ENCODE measurements at regions not wholly inside any gene's neighbourhood (a gene's known extent, or its start where the extent isn't known, plus 50 kb on each side); places are given as distances from the start of the nearest gene placed in this dataset.

GRCh38 chr1:209256766-209257350, 326.7 kb upstream of the CAMK1G start:
- TF ChIP-seq EZH2 (IDR thresholded peaks at IDR 0.05; ENCODE audit: borderline replicate concordance, low read depth, low read length, severe bottlenecking) = no peak
- TF ChIP-seq, protein P1, sequence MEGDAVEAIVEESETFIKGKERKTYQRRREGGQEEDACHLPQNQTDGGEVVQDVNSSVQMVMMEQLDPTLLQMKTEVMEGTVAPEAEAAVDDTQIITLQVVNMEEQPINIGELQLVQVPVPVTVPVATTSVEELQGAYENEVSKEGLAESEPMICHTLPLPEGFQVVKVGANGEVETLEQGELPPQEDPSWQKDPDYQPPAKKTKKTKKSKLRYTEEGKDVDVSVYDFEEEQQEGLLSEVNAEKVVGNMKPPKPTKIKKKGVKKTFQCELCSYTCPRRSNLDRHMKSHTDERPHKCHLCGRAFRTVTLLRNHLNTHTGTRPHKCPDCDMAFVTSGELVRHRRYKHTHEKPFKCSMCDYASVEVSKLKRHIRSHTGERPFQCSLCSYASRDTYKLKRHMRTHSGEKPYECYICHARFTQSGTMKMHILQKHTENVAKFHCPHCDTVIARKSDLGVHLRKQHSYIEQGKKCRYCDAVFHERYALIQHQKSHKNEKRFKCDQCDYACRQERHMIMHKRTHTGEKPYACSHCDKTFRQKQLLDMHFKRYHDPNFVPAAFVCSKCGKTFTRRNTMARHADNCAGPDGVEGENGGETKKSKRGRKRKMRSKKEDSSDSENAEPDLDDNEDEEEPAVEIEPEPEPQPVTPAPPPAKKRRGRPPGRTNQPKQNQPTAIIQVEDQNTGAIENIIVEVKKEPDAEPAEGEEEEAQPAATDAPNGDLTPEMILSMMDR (IDR thresholded peaks at IDR 0.05; ENCODE audit: borderline replicate concordance, extremely low read depth, low read length, poor library complexity, severe bottlenecking) = no peak
- Histone ChIP-seq H3K4me3 (ENCODE audit: low read depth in 1 of 2, low read length in 2 of 2) (no peak overlapping the region), H3K27ac (ENCODE audit: low read length) (no peak overlapping the region), H2AFZ (ENCODE audit: low read depth, low read length) (no peak overlapping the region), H4K20me1 (ENCODE audit: insufficient read depth, low read length) (no peaks in the 10 kb centered on the region), H3K36me3 (ENCODE audit: insufficient read depth, low read length) (no peaks in the 10 kb centered on the region), H3K9me3 (ENCODE audit: insufficient read depth, low read length, severe bottlenecking) (peaks cover 24% of the 10 kb centered on the region), H3K79me2 (ENCODE audit: insufficient read depth, low read length) (no peaks in the 10 kb centered on the region), H3K4me2 (ENCODE audit: insufficient read depth, low read length) (no peak overlapping the region), H3K4me1 (ENCODE audit: insufficient read depth, low read length) (no peaks in the 10 kb centered on the region), H3K9ac (ENCODE audit: low read depth, low read length) (no peak overlapping the region), H3K27me3 (ENCODE audit: insufficient read depth, low read length, poor library complexity) (no peaks in the 10 kb centered on the region)
- no peak for DNase-seq
- peak; percentile 35; the same call in 1 of the 3 replicates for ATAC-seq (ENCODE audit: insufficient read depth, low read depth)

GRCh38 chr1:209257454-209257853, 326.1 kb upstream of the CAMK1G start:
- no peak overlapping the region for H3K4me3 ChIP-seq (ENCODE audit: low read depth in 1 of 2, low read length in 2 of 2)
- H3K27me3 ChIP-seq (ENCODE audit: insufficient read depth, low read length, poor library complexity) = no peaks in the 10 kb centered on the region
- no peak overlapping the region for H2AFZ ChIP-seq (ENCODE audit: low read depth, low read length)
- no peaks in the 10 kb centered on the region for H3K4me1 ChIP-seq (ENCODE audit: insufficient read depth, low read length)
- H3K9me3 ChIP-seq (ENCODE audit: insufficient read depth, low read length, severe bottlenecking) = peaks cover 24% of the 10 kb centered on the region
- H3K79me2 ChIP-seq (ENCODE audit: insufficient read depth, low read length) = no peaks in the 10 kb centered on the region
- no peak overlapping the region for H3K4me2 ChIP-seq (ENCODE audit: insufficient read depth, low read length)
- H3K27ac ChIP-seq (ENCODE audit: low read length) = no peak overlapping the region
- H3K9ac ChIP-seq (ENCODE audit: low read depth, low read length) = no peak overlapping the region
- H3K36me3 ChIP-seq (ENCODE audit: insufficient read depth, low read length) = no peaks in the 10 kb centered on the region
- TF ChIP-seq EZH2 (IDR thresholded peaks at IDR 0.05; ENCODE audit: borderline replicate concordance, low read depth, low read length, severe bottlenecking) = no peak
- DNase-seq (no peak), ATAC-seq (ENCODE audit: insufficient read depth, low read depth) (0 out of 3 replicates have a peak, but pooled peaks have one; percentile 17)
- H4K20me1 ChIP-seq (ENCODE audit: insufficient read depth, low read length) = no peaks in the 10 kb centered on the region

GRCh38 chr1:209260136-209260535, 323.4 kb upstream of the CAMK1G start:
- Histone ChIP-seq H3K4me1 (ENCODE audit: insufficient read depth, low read length) (no peaks in the 10 kb centered on the region), H3K36me3 (ENCODE audit: insufficient read depth, low read length) (no peaks in the 10 kb centered on the region), H4K20me1 (ENCODE audit: insufficient read depth, low read length) (no peaks in the 10 kb centered on the region), H2AFZ (ENCODE audit: low read depth, low read length) (no peak overlapping the region), H3K4me2 (ENCODE audit: insufficient read depth, low read length) (no peak overlapping the region), H3K27ac (ENCODE audit: low read length) (no peak overlapping the region), H3K9ac (ENCODE audit: low read depth, low read length) (no peak overlapping the region), H3K27me3 (ENCODE audit: insufficient read depth, low read length, poor library complexity) (no peaks in the 10 kb centered on the region), H3K79me2 (ENCODE audit: insufficient read depth, low read length) (no peaks in the 10 kb centered on the region), H3K4me3 (ENCODE audit: low read depth in 1 of 2, low read length in 2 of 2) (no peak overlapping the region), H3K9me3 (ENCODE audit: insufficient read depth, low read length, severe bottlenecking) (peaks cover 24% of the 10 kb centered on the region)
- no peak for DNase-seq
- ATAC-seq (ENCODE audit: insufficient read depth, low read depth) = no peak
- TF ChIP-seq, protein P1 (IDR thresholded peaks at IDR 0.05; ENCODE audit: borderline replicate concordance, extremely low read depth, low read length, poor library complexity, severe bottlenecking) = no peak
- no peak for TF ChIP-seq EZH2 (IDR thresholded peaks at IDR 0.05; ENCODE audit: borderline replicate concordance, low read depth, low read length, severe bottlenecking)

GRCh38 chr1:209262631-209263030, 320.9 kb upstream of the CAMK1G start:
- ATAC-seq (ENCODE audit: insufficient read depth, low read depth) = no peak
- no peak overlapping the region for H3K27ac ChIP-seq (ENCODE audit: low read length)
- H4K20me1 ChIP-seq (ENCODE audit: insufficient read depth, low read length) = no peaks in the 10 kb centered on the region
- no peak overlapping the region for H2AFZ ChIP-seq (ENCODE audit: low read depth, low read length)
- DNase-seq = no peak
- peaks cover 17% of the 10 kb centered on the region for H3K9me3 ChIP-seq (ENCODE audit: insufficient read depth, low read length, severe bottlenecking)
- H3K27me3 ChIP-seq (ENCODE audit: insufficient read depth, low read length, poor library complexity) = peaks cover 6% of the 10 kb centered on the region
- H3K4me3 ChIP-seq (ENCODE audit: low read depth in 1 of 2, low read length in 2 of 2) = no peak overlapping the region
- no peak overlapping the region for H3K9ac ChIP-seq (ENCODE audit: low read depth, low read length)
- no peak for TF ChIP-seq EZH2 (IDR thresholded peaks at IDR 0.05; ENCODE audit: borderline replicate concordance, low read depth, low read length, severe bottlenecking)
- TF ChIP-seq, protein P1 (IDR thresholded peaks at IDR 0.05; ENCODE audit: borderline replicate concordance, extremely low read depth, low read length, poor library complexity, severe bottlenecking) = no peak
- H3K4me1 ChIP-seq (ENCODE audit: insufficient read depth, low read length) = no peaks in the 10 kb centered on the region
- H3K79me2 ChIP-seq (ENCODE audit: insufficient read depth, low read length) = no peaks in the 10 kb centered on the region
- H3K36me3 ChIP-seq (ENCODE audit: insufficient read depth, low read length) = no peaks in the 10 kb centered on the region
- no peak overlapping the region for H3K4me2 ChIP-seq (ENCODE audit: insufficient read depth, low read length)

All from DND-41 (cell line).